Breast epithelium (tissue), 4 donors: ENCODE measurements at regions not wholly inside any gene's neighbourhood (a gene's known extent, or its start where the extent isn't known, plus 50 kb on each side); places are given as distances from the start of the nearest gene placed in this dataset.

ENCODE experiments used
- DNase-seq, 2 donors: peaks; one replicate each; pipeline ENCODE4 v3.0.0-alpha.2; 2019; ENCODE audit warnings: low spot score in 2 of 2
- H3K27ac ChIP-seq, 2 donors: fragments of 200-600 bp; sonication (generic) in 1 of 2; one replicate each; pipeline ENCODE4 v1.5.1; 2016 to 2019; ENCODE audit warnings: mild to moderate bottlenecking in 1 of 2
- H3K27me3 ChIP-seq, 2 donors: fragments of 200-600 bp; sonication (generic) in 1 of 2; one replicate each; pipeline versions ENCODE4 v1.5.1 to v1.6.0; 2017 to 2019; ENCODE audit warnings: control low read depth in 1 of 2, mild to moderate bottlenecking in 1 of 2
- H3K36me3 ChIP-seq: fragments of 200-600 bp; one replicate; pipeline ENCODE4 v1.5.1; 2019
- H3K4me1 ChIP-seq, 2 donors: fragments of 200-600 bp; sonication (generic); one replicate each; pipeline ENCODE4 v1.5.1; 2016 to 2019; ENCODE audit warnings: control low read depth in 1 of 2
- H3K4me3 ChIP-seq, 3 donors: fragments of 200-600 bp; sonication (generic); 1 replicate in 2 of 3; 2 replicates in 1 of 3; pipeline ENCODE4 v1.5.1; 2016 to 2019; ENCODE audit warnings: mild to moderate bottlenecking in 3 of 3, moderate library complexity in 2 of 3
- H3K9me3 ChIP-seq, 2 donors: fragments of 200-600 bp; sonication (generic) in 1 of 2; one replicate each; pipeline ENCODE4 v1.5.1; 2016 to 2019; ENCODE audit warnings: control low read depth in 1 of 2
- CTCF ChIP-seq, 3 donors: fragments of 450-650 bp; IDR thresholded peaks; one replicate each; pipeline ENCODE4 v1.5.1; 2016 to 2017; ENCODE audit warnings: antibody characterized with exemption in 3 of 3, mild to moderate bottlenecking in 3 of 3, moderate library complexity in 3 of 3
- POLR2A ChIP-seq: fragments of 450-650 bp; IDR thresholded peaks from one replicate; pipeline ENCODE4 v1.6.1; 2016; ENCODE audit warnings: antibody characterized with exemption, mild to moderate bottlenecking, moderate library complexity
- POLR2AphosphoS5 ChIP-seq, 3 donors: sonication (generic); formaldehyde crosslinking; IDR thresholded peaks; one replicate each; pipeline ENCODE4 v1.6.1; 2017; ENCODE audit warnings: antibody characterized with exemption in 3 of 3
- intact Hi-C: fragments of 100-400 bp; cut with DNase I; formaldehyde crosslinking; loops from one replicate; pipeline ENCODE4 v1.15.1; 2023; ENCODE audit warnings: low total_unique reads

- no peaks in the 10 kb centered on the region for H3K4me1 ChIP-seq
- TF ChIP-seq POLR2A: no peak
- TF ChIP-seq POLR2AphosphoS5 (IDR thresholded peaks at IDR 0.05): no peak
- no peak for TF ChIP-seq CTCF (IDR thresholded peaks at IDR 0.05)
- no peaks in the 10 kb centered on the region for H3K36me3 ChIP-seq
- H3K27ac ChIP-seq: peak overlapping the region in 1 of 2 donors; percentile 69
- H3K9me3 ChIP-seq: peaks cover 0 to 27% of the 10 kb centered on the region in 2 donors
- no peak for DNase-seq
- intact Hi-C loops: no loop called here
- H3K27me3 ChIP-seq: no peaks in the 10 kb centered on the region
- peak overlapping the region; percentile 37 to 76 (median 42) for H3K4me3 ChIP-seq
Observed at GRCh38 chr19:37303591-37304171, 67.2 kb upstream of the ZNF527 start.

- no peak for DNase-seq
- Histone ChIP-seq H3K9me3 (peaks cover 0 to 27% of the 10 kb centered on the region in 2 donors), H3K27me3 (no peaks in the 10 kb centered on the region), H3K4me1 (no peaks in the 10 kb centered on the region), H3K27ac (peak overlapping the region in 1 of 2 donors; percentile 69), H3K4me3 (peak overlapping the region; percentile 37 to 76 (median 42)), H3K36me3 (no peaks in the 10 kb centered on the region)
- TF ChIP-seq POLR2AphosphoS5 (IDR thresholded peaks at IDR 0.05) (no peak), POLR2A (no peak), CTCF (IDR thresholded peaks at IDR 0.05) (no peak)
- intact Hi-C loops: no loop called here
Observed at GRCh38 chr19:37304190-37304883, 66.6 kb upstream of the ZNF527 start.

GRCh38 chr19:37304884-37305255 lies 66.0 kb upstream of the ZNF527 start:
- H3K27ac ChIP-seq: no peak overlapping the region
- no peaks in the 10 kb centered on the region for H3K36me3 ChIP-seq
- intact Hi-C loops: no loop called here
- DNase-seq: no peak
- no peaks in the 10 kb centered on the region for H3K4me1 ChIP-seq
- peaks cover 0 to 27% of the 10 kb centered on the region in 2 donors for H3K9me3 ChIP-seq
- no peak overlapping the region for H3K4me3 ChIP-seq
- TF ChIP-seq POLR2A (no peak), CTCF (IDR thresholded peaks at IDR 0.05) (no peak), POLR2AphosphoS5 (IDR thresholded peaks at IDR 0.05) (no peak)
- H3K27me3 ChIP-seq: no peaks in the 10 kb centered on the region

- TF ChIP-seq POLR2A (no peak), CTCF (IDR thresholded peaks at IDR 0.05) (no peak), POLR2AphosphoS5 (IDR thresholded peaks at IDR 0.05) (no peak)
- Histone ChIP-seq H3K27ac (no peak overlapping the region), H3K27me3 (no peaks in the 10 kb centered on the region), H3K36me3 (no peaks in the 10 kb centered on the region), H3K4me1 (no peaks in the 10 kb centered on the region), H3K4me3 (no peak overlapping the region), H3K9me3 (peaks cover 0 to 27% of the 10 kb centered on the region in 2 donors)
- no peak for DNase-seq
- intact Hi-C loops: no loop called here
Observed at GRCh38 chr19:37306383-37306963, 64.4 kb upstream of the ZNF527 start.
